ENCODE measurements at regions not wholly inside any gene's neighbourhood (a gene's known extent, or its start where the extent isn't known, plus 50 kb on each side); places are given as distances from the start of the nearest gene placed in this dataset.

- Histone ChIP-seq H3K79me2 (ENCODE audit: insufficient read depth, low read depth) (no peaks in the 10 kb centered on the region), H3K36me3 (ENCODE audit: insufficient read depth) (no peaks in the 10 kb centered on the region), H3K4me1 (ENCODE audit: low read depth, poor library complexity, severe bottlenecking) (no peaks in the 10 kb centered on the region), H4K20me1 (ENCODE audit: insufficient read depth) (no peaks in the 10 kb centered on the region), H3K4me3 (IDR thresholded peaks at IDR 0.05; ENCODE audit: insufficient read depth, low read depth, low read length) (no peak overlapping the region), H3K27me3 (ENCODE audit: insufficient read depth, low read depth) (no peaks in the 10 kb centered on the region), H3K27ac (no peak overlapping the region), H2AFZ (ENCODE audit: low read depth) (no peak overlapping the region), H3K9ac (no peak overlapping the region), H3K4me2 (no peak overlapping the region)
- TF ChIP-seq CTCF (conservative IDR thresholded peaks at IDR 0.05; ENCODE audit: low read depth, low read length): no peak
These were observed 81.5 kb upstream of the LRIF1 start for GRCh38 chr1:111045033-111045722.

GRCh38 chr1:111032295-111032897 is 68.7 kb upstream of the LRIF1 start:
- TF ChIP-seq CTCF (conservative IDR thresholded peaks at IDR 0.05; ENCODE audit: low read depth, low read length): peak; percentile 82
- no peak overlapping the region for H2AFZ ChIP-seq (ENCODE audit: low read depth)

GRCh38 chr1:111030590-111030989 is 66.9 kb upstream of the LRIF1 start:
- no peak overlapping the region for H3K27ac ChIP-seq
- no peaks in the 10 kb centered on the region for H4K20me1 ChIP-seq (ENCODE audit: insufficient read depth)
- H3K4me2 ChIP-seq: no peak overlapping the region
- H3K36me3 ChIP-seq (ENCODE audit: insufficient read depth): no peaks in the 10 kb centered on the region
- no peak overlapping the region for H3K4me3 ChIP-seq (IDR thresholded peaks at IDR 0.05; ENCODE audit: insufficient read depth, low read depth, low read length)
- no peak overlapping the region for H3K9ac ChIP-seq
- H2AFZ ChIP-seq (ENCODE audit: low read depth): no peak overlapping the region
- no peaks in the 10 kb centered on the region for H3K79me2 ChIP-seq (ENCODE audit: insufficient read depth, low read depth)
- no peaks in the 10 kb centered on the region for H3K4me1 ChIP-seq (ENCODE audit: low read depth, poor library complexity, severe bottlenecking)
- no peaks in the 10 kb centered on the region for H3K27me3 ChIP-seq (ENCODE audit: insufficient read depth, low read depth)
- peak; percentile 75 for TF ChIP-seq CTCF (conservative IDR thresholded peaks at IDR 0.05; ENCODE audit: low read depth, low read length)

More at GRCh38 chr1:111032295-111032897, 68.7 kb upstream of the LRIF1 start:
- H3K27ac ChIP-seq: no peak overlapping the region
- no peaks in the 10 kb centered on the region for H4K20me1 ChIP-seq (ENCODE audit: insufficient read depth)
- H3K9ac ChIP-seq: no peak overlapping the region
- H3K27me3 ChIP-seq (ENCODE audit: insufficient read depth, low read depth): no peaks in the 10 kb centered on the region
- no peaks in the 10 kb centered on the region for H3K79me2 ChIP-seq (ENCODE audit: insufficient read depth, low read depth)
- no peaks in the 10 kb centered on the region for H3K36me3 ChIP-seq (ENCODE audit: insufficient read depth)
- no peaks in the 10 kb centered on the region for H3K4me1 ChIP-seq (ENCODE audit: low read depth, poor library complexity, severe bottlenecking)
- H3K4me2 ChIP-seq: no peak overlapping the region
- H3K4me3 ChIP-seq (IDR thresholded peaks at IDR 0.05; ENCODE audit: insufficient read depth, low read depth, low read length): no peak overlapping the region

DNA sequence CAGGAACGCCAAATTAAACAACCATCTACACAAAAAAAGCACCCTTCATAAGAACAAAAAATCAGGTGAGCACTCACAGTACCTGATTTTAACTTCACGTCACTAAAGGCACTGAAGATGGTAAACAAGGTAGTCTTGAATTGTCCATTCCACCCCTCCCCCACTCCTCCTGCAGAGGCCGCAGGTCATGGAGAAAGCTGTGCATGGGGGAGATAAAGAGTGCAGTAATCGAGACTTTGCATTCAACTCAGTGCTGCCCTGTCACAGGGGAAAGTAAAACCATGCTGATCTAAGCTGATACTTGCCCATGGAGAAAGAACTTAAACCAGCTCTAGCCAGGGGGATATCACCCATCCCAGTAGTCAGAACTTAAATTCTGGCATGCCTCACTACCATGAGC is 61.4 kb upstream of the LRIF1 start:
- no peak for TF ChIP-seq CTCF (conservative IDR thresholded peaks at IDR 0.05; ENCODE audit: low read depth, low read length)
- Histone ChIP-seq H3K27ac (no peak overlapping the region), H3K4me1 (ENCODE audit: low read depth, poor library complexity, severe bottlenecking) (no peaks in the 10 kb centered on the region), H3K79me2 (ENCODE audit: insufficient read depth, low read depth) (no peaks in the 10 kb centered on the region), H3K9ac (no peak overlapping the region), H3K4me2 (no peak overlapping the region), H2AFZ (ENCODE audit: low read depth) (no peak overlapping the region), H4K20me1 (ENCODE audit: insufficient read depth) (no peaks in the 10 kb centered on the region), H3K27me3 (ENCODE audit: insufficient read depth, low read depth) (no peaks in the 10 kb centered on the region), H3K36me3 (ENCODE audit: insufficient read depth) (no peaks in the 10 kb centered on the region), H3K4me3 (IDR thresholded peaks at IDR 0.05; ENCODE audit: insufficient read depth, low read depth, low read length) (no peak overlapping the region)

Data from KMS-11 (cell line).